Subcutaneous abdominal adipose tissue (tissue), 5 donors: ENCODE measurements at regions not wholly inside any gene's neighbourhood (a gene's known extent, or its start where the extent isn't known, plus 50 kb on each side); places are given as distances from the start of the nearest gene placed in this dataset.

Experiments
- H3K27ac ChIP-seq: one replicate; pipeline ENCODE4 v1.7.0; 2013; ENCODE audit warnings: low read depth, mild to moderate bottlenecking, inconsistent platforms, low read length, moderate library complexity
- H3K27me3 ChIP-seq, 5 donors: one replicate each; pipeline ENCODE4 v1.7.0; 2013; ENCODE audit warnings: low read length in 5 of 5, inconsistent platforms in 1 of 5; ENCODE audit not compliant: control insufficient read depth in 5 of 5, insufficient read depth in 4 of 5
- H3K36me3 ChIP-seq, 5 donors: one replicate each; pipeline ENCODE4 v1.7.0; 2013; ENCODE audit warnings: low read length in 5 of 5; ENCODE audit not compliant: control insufficient read depth in 5 of 5, insufficient read depth in 5 of 5
- H3K4me1 ChIP-seq, 5 donors: one replicate each; pipeline ENCODE4 v1.7.0; 2013; ENCODE audit warnings: low read length in 5 of 5, mild to moderate bottlenecking in 3 of 5, moderate library complexity in 1 of 5; ENCODE audit not compliant: control insufficient read depth in 5 of 5, insufficient read depth in 5 of 5
- H3K4me3 ChIP-seq, 5 donors: one replicate each; pipeline ENCODE4 v1.7.0; 2013; ENCODE audit warnings: low read length in 5 of 5, low read depth in 1 of 5
- H3K9ac ChIP-seq, 5 donors: one replicate each; pipeline ENCODE4 v1.7.0; 2013; ENCODE audit warnings: low read length in 5 of 5, mild to moderate bottlenecking in 4 of 5, moderate library complexity in 3 of 5
- H3K9me3 ChIP-seq, 5 donors: one replicate each; pipeline ENCODE4 v1.7.0; 2013; ENCODE audit warnings: low read length in 5 of 5; ENCODE audit not compliant: control insufficient read depth in 5 of 5
- donor health status: healthy.
- donor health status: healthy.
- donor health status: healthy.
- donor health status: healthy.
- donor health status: healthy.

GRCh38 chr11:111194860-111195568 lies 50.5 kb upstream of the POU2AF2 start:
- Histone ChIP-seq H3K9ac (no peak overlapping the region), H3K27me3 (no peaks in the 10 kb centered on the region), H3K36me3 (no peaks in the 10 kb centered on the region), H3K9me3 (peaks cover 0 to 5% (median 0%) of the 10 kb centered on the region in 5 donors), H3K27ac (no peak overlapping the region), H3K4me1 (no peaks in the 10 kb centered on the region), H3K4me3 (no peak overlapping the region)

GRCh38 chr11:111193924-111194490 lies 51.5 kb upstream of the POU2AF2 start:
- Histone ChIP-seq H3K9me3 (peaks cover 0 to 5% (median 0%) of the 10 kb centered on the region in 5 donors), H3K9ac (no peak overlapping the region), H3K27me3 (no peaks in the 10 kb centered on the region), H3K4me1 (no peaks in the 10 kb centered on the region), H3K36me3 (no peaks in the 10 kb centered on the region), H3K27ac (no peak overlapping the region), H3K4me3 (no peak overlapping the region)

- Histone ChIP-seq H3K9me3 (peaks cover 0 to 8% (median 0%) of the 10 kb centered on the region in 5 donors), H3K4me3 (no peak overlapping the region), H3K27me3 (no peaks in the 10 kb centered on the region), H3K4me1 (no peaks in the 10 kb centered on the region), H3K27ac (no peak overlapping the region), H3K36me3 (no peaks in the 10 kb centered on the region), H3K9ac (no peak overlapping the region)
Observed at GRCh38 chr11:111189466-111189865, 56.1 kb upstream of the POU2AF2 start.

GRCh38 chr11:111186308-111186915 lies 59.1 kb upstream of the POU2AF2 start:
- Histone ChIP-seq H3K4me1 (no peaks in the 10 kb centered on the region), H3K4me3 (no peak overlapping the region), H3K9me3 (peaks cover 0 to 3% (median 0%) of the 10 kb centered on the region in 5 donors), H3K27me3 (no peaks in the 10 kb centered on the region), H3K27ac (no peak overlapping the region), H3K36me3 (no peaks in the 10 kb centered on the region), H3K9ac (no peak overlapping the region)

- Histone ChIP-seq H3K27me3 (no peaks in the 10 kb centered on the region), H3K9me3 (peaks cover 0 to 3% (median 0%) of the 10 kb centered on the region in 5 donors), H3K4me3 (no peak overlapping the region), H3K9ac (no peak overlapping the region), H3K27ac (no peak overlapping the region), H3K4me1 (no peaks in the 10 kb centered on the region), H3K36me3 (no peaks in the 10 kb centered on the region)
Observed at GRCh38 chr11:111185266-111185665, 60.3 kb upstream of the POU2AF2 start.

- Histone ChIP-seq H3K9me3 (peaks cover 0 to 3% (median 0%) of the 10 kb centered on the region in 5 donors), H3K4me3 (no peak overlapping the region), H3K36me3 (no peaks in the 10 kb centered on the region), H3K27ac (no peak overlapping the region), H3K27me3 (no peaks in the 10 kb centered on the region), H3K4me1 (no peaks in the 10 kb centered on the region), H3K9ac (no peak overlapping the region)
Observed at GRCh38 chr11:111183706-111184105, 61.8 kb upstream of the POU2AF2 start.

- Histone ChIP-seq H3K27me3 (no peaks in the 10 kb centered on the region), H3K4me3 (no peak overlapping the region), H3K9me3 (no peaks in the 10 kb centered on the region), H3K9ac (no peak overlapping the region), H3K4me1 (no peaks in the 10 kb centered on the region), H3K36me3 (no peaks in the 10 kb centered on the region), H3K27ac (no peak overlapping the region)
Observed at GRCh38 chr11:111179184-111179910, 66.2 kb upstream of the POU2AF2 start.

GRCh38 chr11:111177037-111177871 lies 68.3 kb upstream of the POU2AF2 start:
- Histone ChIP-seq H3K9me3 (no peaks in the 10 kb centered on the region), H3K4me1 (no peaks in the 10 kb centered on the region), H3K4me3 (no peak overlapping the region), H3K27ac (no peak overlapping the region), H3K9ac (no peak overlapping the region), H3K36me3 (no peaks in the 10 kb centered on the region), H3K27me3 (no peaks in the 10 kb centered on the region)

GRCh38 chr11:111176603-111177002 lies 68.9 kb upstream of the POU2AF2 start:
- Histone ChIP-seq H3K9me3 (no peaks in the 10 kb centered on the region), H3K36me3 (no peaks in the 10 kb centered on the region), H3K4me3 (no peak overlapping the region), H3K27ac (no peak overlapping the region), H3K4me1 (no peaks in the 10 kb centered on the region), H3K9ac (no peak overlapping the region), H3K27me3 (no peaks in the 10 kb centered on the region)
